ENCODE measurements at regions not wholly inside any gene's neighbourhood (a gene's known extent, or its start where the extent isn't known, plus 50 kb on each side); places are given as distances from the start of the nearest gene placed in this dataset.

GRCh38 chr2:51401546-51401945, 369.6 kb upstream of the NRXN1 start:
- TF ChIP-seq CTCF (IDR thresholded peaks at IDR 0.05; ENCODE audit: low read depth, low read length): no peak
- Histone ChIP-seq H3K4me3 (ENCODE audit: low read depth, low read length) (no peak overlapping the region), H3K27ac (ENCODE audit: low read depth, low read length) (no peak overlapping the region), H3K27me3 (ENCODE audit: control insufficient read depth, insufficient read depth, low read length) (no peaks in the 10 kb centered on the region), H3K9me3 (ENCODE audit: control insufficient read depth, insufficient read depth, low read length) (no peaks in the 10 kb centered on the region)
- DNase-seq (ENCODE audit: low read depth, low spot score): no peak
- ChIA-PET CTCF (no interaction called here), POLR2A (no interaction called here)

DNA sequence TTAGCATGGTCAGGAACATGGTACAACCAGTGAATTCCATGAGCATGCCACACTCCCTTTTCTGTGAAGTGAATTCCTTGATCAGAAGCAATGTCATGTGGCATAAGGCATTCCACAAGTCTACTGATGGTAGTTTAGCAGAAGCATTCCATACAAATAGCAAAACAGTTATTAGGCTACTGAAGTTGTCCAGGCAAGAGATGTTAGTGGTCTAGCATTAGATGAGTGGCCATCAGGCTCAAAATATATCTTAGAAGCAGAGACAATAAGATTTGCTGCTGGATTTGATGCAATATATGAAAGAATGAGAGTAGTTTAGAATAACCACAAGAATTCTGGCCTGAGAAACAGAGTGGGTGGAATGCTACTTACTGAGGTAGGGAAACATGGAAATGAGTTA, 355.3 kb upstream of the NRXN1 start:
- Histone ChIP-seq H3K27ac (ENCODE audit: low read depth, low read length) (peak overlapping the region; percentile 72), H3K4me3 (ENCODE audit: low read depth, low read length) (no peak overlapping the region), H3K9me3 (ENCODE audit: control insufficient read depth, insufficient read depth, low read length) (no peaks in the 10 kb centered on the region), H3K27me3 (ENCODE audit: control insufficient read depth, insufficient read depth, low read length) (no peaks in the 10 kb centered on the region)
- peak; percentile 72 for DNase-seq (ENCODE audit: low read depth, low spot score)
- TF ChIP-seq CTCF (IDR thresholded peaks at IDR 0.05; ENCODE audit: low read depth, low read length): no peak
- ChIA-PET POLR2A (no interaction called here), CTCF (no interaction called here)

GRCh38 chr2:51379997-51380396, 348.1 kb upstream of the NRXN1 start:
- no peak for DNase-seq (ENCODE audit: low read depth, low spot score)
- ChIA-PET POLR2A (no interaction called here), CTCF (no interaction called here)
- Histone ChIP-seq H3K27ac (ENCODE audit: low read depth, low read length) (no peak overlapping the region), H3K27me3 (ENCODE audit: control insufficient read depth, insufficient read depth, low read length) (no peaks in the 10 kb centered on the region), H3K4me3 (ENCODE audit: low read depth, low read length) (no peak overlapping the region), H3K9me3 (ENCODE audit: control insufficient read depth, insufficient read depth, low read length) (peaks cover 8% of the 10 kb centered on the region; the same call in 1 of the 2 replicates)
- TF ChIP-seq CTCF (IDR thresholded peaks at IDR 0.05; ENCODE audit: low read depth, low read length): no peak

DNA sequence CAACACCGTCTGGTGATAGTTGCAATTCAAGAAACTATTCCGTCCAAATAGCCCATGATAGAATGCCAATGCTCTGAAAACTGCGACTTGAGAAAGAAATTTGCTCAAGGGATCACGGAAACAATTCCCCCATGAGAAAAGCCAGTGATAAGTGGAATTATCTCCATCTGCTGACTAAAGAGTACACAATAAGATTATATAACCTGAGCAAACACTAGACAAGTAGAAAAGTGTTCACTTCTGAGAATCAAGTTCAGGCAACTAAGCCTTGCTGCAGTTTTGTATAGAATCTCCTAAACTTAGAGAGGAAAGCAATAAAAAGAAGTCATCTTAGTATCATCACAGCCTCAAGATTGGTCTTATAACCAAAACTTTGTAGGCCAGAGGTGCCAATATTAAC, 336.3 kb upstream of the NRXN1 start:
- no peaks in the 10 kb centered on the region for H3K27me3 ChIP-seq (ENCODE audit: control insufficient read depth, insufficient read depth, low read length)
- no peaks in the 10 kb centered on the region for H3K9me3 ChIP-seq (ENCODE audit: control insufficient read depth, insufficient read depth, low read length)
- ChIA-PET POLR2A (no interaction called here), CTCF (no interaction called here)
- no peak for DNase-seq (ENCODE audit: low read depth, low spot score)
- no peak for TF ChIP-seq CTCF (IDR thresholded peaks at IDR 0.05; ENCODE audit: low read depth, low read length)
- no peak overlapping the region for H3K4me3 ChIP-seq (ENCODE audit: low read depth, low read length)
- no peak overlapping the region for H3K27ac ChIP-seq (ENCODE audit: low read depth, low read length)

GRCh38 chr2:51350100-51350499, 318.2 kb upstream of the NRXN1 start:
- DNase-seq (ENCODE audit: low read depth, low spot score): peak; percentile 63
- no peak overlapping the region; the same call in 1 of the 2 replicates for H3K4me3 ChIP-seq (ENCODE audit: low read depth, low read length)
- H3K27ac ChIP-seq (ENCODE audit: low read depth, low read length): peak overlapping the region; percentile 73
- H3K27me3 ChIP-seq (ENCODE audit: control insufficient read depth, insufficient read depth, low read length): no peaks in the 10 kb centered on the region
- no peaks in the 10 kb centered on the region for H3K9me3 ChIP-seq (ENCODE audit: control insufficient read depth, insufficient read depth, low read length)
- POLR2A ChIA-PET: no interaction called here
- CTCF ChIA-PET: no interaction called here
- TF ChIP-seq CTCF (IDR thresholded peaks at IDR 0.05; ENCODE audit: low read depth, low read length): no peak

Measured in AG04450 (cell line).